Stimulated activated CD8-positive, alpha-beta memory T cell treated with anti-CD3 and anti-CD28 coated beads, Interleukin-2, amount 100 ng/mL, for 48 hours (primary cell): ENCODE measurements at regions not wholly inside any gene's neighbourhood (a gene's known extent, or its start where the extent isn't known, plus 50 kb on each side); places are given as distances from the start of the nearest gene placed in this dataset.
"Not testable (repeated sequence)": the region's sequence is repeated elsewhere in the genome, so short reads cannot be mapped to it uniquely, and the experiment has no call there.

ENCODE experiments used
- DNase-seq, 2 donors: peaks; one replicate each; pipeline ENCODE4 v3.0.0-alpha.2; 2020; ENCODE audit warnings: low read depth in 2 of 2

GRCh38 chr18:8499810-8500675 lies 109.2 kb upstream of the RAB12 start:
- no peak for DNase-seq

- DNase-seq, result no peak
These were observed 108.2 kb upstream of the RAB12 start for GRCh38 chr18:8501044-8501443.

- no peak for DNase-seq
These were observed 106.0 kb upstream of the RAB12 start for GRCh38 chr18:8503248-8503647.

- no peak for DNase-seq
These were observed 104.8 kb upstream of the RAB12 start for GRCh38 chr18:8504424-8504823.

- no peak for DNase-seq
These were observed 104.3 kb upstream of the RAB12 start for GRCh38 chr18:8504880-8505435.

GRCh38 chr18:8506251-8507049 lies 102.8 kb upstream of the RAB12 start:
- no peak for DNase-seq

- DNase-seq, result no peak
These were observed 101.9 kb upstream of the RAB12 start for GRCh38 chr18:8507361-8507760.

- no peak for DNase-seq
These were observed 101.1 kb upstream of the RAB12 start for GRCh38 chr18:8507915-8508705.

- DNase-seq, result no peak
These were observed 96.0 kb upstream of the RAB12 start for GRCh38 chr18:8513249-8513648.

GRCh38 chr18:8514409-8514808 lies 94.8 kb upstream of the RAB12 start:
- no peak for DNase-seq

- no peak for DNase-seq
These were observed 93.9 kb upstream of the RAB12 start for GRCh38 chr18:8515142-8515865.

- no peak for DNase-seq
These were observed 92.6 kb upstream of the RAB12 start for GRCh38 chr18:8516371-8517250.

- DNase-seq, result no peak
These were observed 92.0 kb upstream of the RAB12 start for GRCh38 chr18:8517276-8517675.

GRCh38 chr18:8519102-8519501 lies 90.1 kb upstream of the RAB12 start:
- no peak for DNase-seq

GRCh38 chr18:8520266-8520665 lies 89.0 kb upstream of the RAB12 start:
- no peak for DNase-seq

- no peak for DNase-seq
These were observed 86.5 kb upstream of the RAB12 start for GRCh38 chr18:8522756-8523155.

- DNase-seq, result no peak
These were observed 83.5 kb upstream of the RAB12 start for GRCh38 chr18:8525692-8526091.

- DNase-seq, result no peak
These were observed 82.9 kb upstream of the RAB12 start for GRCh38 chr18:8526332-8526731.

- no peak for DNase-seq
These were observed 79.6 kb upstream of the RAB12 start for GRCh38 chr18:8529609-8530008.

GRCh38 chr18:8531084-8531483 lies 78.2 kb upstream of the RAB12 start:
- DNase-seq, result not testable (repeated sequence)
